ENCODE measurements at regions not wholly inside any gene's neighbourhood (a gene's known extent, or its start where the extent isn't known, plus 50 kb on each side); places are given as distances from the start of the nearest gene placed in this dataset.

DNA sequence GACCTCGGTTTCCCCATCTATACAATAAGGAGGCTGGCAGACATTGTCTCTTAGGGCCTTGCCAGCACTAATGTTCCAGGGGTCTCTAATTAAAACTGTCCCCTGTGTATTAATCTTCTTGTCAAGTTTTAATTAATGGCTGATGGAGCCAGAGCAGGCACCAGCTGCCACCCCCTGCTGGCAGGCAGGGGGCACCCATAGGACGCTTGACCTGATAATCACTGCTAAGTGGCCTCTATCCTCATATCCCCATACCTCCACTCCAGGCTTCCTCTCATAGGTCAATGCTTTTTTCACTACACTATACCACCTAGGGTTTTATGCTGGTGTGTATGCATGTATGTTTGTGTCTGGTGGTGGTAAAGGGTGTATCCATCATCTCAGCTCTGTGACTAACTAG is 89.4 kb downstream of the EFNB1 start:
- DNase-seq, result no peak

DNA sequence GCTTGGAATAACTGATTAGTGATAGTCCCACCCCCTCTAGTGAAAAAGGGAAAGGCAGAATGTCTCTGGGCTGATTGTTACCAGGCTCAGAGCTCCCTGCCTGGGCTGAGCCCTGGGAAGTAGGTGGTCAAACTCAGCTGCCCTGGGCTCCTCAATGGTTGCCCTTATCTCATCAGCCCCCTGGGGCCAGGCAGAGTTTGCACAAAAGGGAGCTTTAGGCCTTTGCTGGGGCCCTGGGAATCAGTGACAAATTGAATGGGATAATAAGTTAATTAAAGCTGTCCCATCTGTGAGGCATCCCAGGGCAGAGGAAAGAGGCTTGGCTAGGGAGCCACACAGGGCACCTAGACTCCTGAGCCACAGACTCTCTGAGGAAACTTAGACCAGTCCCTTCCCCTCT is 89.0 kb downstream of the EFNB1 start:
- DNase-seq, result no peak

DNA sequence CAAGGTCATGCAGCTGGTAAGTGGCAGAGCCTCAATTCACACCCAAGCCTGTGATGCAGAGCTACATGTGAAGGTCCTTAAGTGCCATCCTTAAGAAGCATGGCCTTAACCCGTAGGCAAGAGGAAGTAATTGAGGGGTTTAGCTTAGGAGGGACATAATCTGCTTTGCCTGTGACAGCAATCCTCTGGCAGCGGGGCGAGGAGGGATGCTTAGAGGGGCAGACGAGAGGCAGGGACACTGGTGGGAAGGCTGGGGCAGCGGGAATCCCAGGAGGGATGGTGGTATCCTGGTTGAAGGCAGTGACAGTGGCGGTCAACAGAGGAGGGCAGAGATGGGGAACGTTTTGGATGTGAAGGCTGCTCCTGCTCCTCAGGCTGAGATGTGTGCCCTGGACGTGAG is 88.1 kb downstream of the EFNB1 start:
- DNase-seq, result no peak

DNA sequence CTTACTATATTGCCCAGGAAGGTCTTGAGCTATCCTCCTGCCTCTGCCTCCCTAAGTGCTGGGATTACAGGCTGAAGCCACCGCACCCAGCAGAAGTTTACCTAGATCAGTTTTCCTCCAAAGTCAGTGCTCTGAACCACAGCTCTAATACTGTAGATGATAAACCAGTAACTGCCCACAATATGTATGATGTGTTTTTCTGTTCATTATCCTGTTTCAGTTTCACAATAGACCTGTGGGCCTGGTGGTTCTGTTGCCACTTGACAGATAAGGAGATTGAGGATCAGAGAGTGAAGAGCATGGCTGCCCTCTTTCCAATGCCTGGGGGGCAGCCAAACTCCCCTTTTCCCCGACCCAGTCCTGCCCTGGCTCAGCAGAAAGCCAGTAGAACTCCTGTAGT is 87.0 kb downstream of the EFNB1 start:
- no peak for DNase-seq

DNA sequence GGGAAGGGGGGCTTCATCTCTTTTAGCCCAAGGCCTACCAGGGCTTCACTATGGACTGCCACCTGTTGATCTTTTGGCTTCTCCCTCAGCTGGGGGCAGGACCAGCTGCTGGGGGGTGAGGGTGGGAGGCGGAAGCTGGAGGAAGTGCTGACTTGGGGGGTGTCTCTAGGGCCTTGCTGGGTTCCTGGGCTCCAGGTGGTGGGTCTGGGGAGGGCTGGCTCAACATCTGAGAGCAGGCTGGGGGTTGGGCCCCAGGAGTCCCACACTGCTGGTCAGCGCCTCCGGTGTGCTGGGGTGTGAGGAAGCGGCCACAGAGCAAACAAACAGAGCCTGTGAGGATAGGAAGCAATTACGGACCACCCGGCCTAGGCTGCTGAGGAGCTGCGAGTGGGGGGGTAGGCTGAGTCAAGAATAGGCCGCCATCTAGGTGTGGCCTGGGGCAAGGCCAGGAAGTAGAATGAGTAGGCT is 85.7 kb downstream of the EFNB1 start:
- DNase-seq, result no peak

DNA sequence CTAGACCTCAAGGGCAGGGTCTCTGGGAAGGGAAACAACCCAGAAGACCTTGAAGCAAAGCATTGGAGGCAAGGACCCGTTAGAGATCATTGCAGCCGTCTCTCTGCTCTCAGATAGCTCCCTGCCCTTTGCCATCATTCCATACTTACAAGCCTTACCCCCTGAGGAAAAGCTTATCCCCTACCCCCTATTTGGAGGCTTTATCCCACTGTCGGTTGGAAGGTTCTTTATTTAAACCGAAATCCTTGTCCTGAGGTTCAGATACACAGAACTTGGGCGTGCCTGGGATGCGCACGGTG is 84.4 kb downstream of the EFNB1 start:
- DNase-seq, result no peak

DNA sequence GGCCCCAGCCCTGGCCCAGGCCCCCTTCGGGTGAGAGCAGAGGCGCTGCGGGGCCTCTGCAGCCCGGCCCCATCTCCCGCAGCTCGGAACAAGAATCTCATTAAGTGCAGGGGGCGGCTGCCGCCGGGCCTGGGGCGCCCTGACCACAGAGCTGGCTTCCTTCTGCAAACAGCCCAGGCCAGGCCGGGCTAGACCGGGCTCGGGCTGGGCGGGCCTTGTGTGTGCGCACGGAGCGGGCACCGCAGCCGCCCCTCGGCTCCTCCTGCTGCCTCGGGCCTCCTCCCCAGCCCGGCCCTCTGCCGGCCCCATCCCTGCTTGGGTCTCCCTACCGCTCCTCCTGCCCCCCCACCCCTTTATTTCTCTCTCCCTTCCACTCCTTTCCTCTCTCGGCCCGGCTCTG is 83.3 kb downstream of the EFNB1 start:
- no peak for DNase-seq

DNA sequence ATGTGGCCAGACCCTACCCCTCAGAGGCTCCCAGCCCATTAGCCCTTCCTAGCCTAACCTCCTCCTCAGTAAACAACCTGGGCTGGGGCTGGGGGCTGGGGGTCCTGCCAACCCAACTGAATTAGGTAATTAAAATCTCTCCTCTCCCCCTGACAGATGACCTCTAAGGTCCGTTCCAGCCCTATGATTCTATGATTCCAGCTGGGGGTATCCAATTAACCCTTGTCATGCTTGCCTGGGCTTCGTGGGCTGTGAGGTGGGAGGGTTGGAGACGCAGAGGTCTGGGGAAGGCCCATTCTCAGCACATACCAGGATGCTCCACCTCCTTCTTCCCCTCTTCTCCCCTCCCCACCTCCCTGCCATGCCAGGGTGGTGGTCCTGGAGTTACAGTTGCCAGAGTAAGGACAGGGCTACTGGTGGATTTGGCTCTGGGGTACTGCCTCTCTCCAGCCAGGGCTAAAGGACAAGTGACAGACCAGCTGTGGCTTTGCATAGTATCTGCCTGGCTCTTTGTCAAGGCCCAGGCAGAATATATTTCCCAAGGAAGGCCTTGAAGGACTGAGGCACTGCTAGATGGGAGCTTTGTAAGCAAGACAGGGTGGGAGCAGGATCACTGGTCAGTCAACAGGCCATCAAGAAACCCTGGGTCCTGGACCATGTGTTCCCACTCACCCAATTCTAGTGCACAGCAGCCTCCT is 82.1 kb downstream of the EFNB1 start:
- DNase-seq, result no peak

DNA sequence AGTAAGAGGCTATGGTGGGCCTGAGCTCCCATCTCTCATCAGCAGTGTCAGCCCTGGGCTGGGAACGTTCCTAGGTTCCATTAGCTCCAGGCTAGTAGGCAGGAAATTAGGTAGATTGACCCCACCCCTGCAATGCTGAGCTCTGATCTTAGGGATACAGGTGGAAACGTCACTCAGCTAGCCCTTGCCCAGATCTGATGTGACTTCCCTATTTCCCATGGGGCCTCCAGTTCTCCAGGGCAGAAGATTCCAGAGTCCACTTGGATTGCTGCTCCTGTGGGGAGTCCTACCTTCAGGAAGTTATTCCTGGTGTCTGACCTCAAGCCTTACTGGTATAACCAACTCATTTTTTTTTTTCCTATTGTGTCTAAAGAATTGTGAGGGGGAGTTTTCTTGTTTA is 81.1 kb downstream of the EFNB1 start:
- DNase-seq, result no peak

DNA sequence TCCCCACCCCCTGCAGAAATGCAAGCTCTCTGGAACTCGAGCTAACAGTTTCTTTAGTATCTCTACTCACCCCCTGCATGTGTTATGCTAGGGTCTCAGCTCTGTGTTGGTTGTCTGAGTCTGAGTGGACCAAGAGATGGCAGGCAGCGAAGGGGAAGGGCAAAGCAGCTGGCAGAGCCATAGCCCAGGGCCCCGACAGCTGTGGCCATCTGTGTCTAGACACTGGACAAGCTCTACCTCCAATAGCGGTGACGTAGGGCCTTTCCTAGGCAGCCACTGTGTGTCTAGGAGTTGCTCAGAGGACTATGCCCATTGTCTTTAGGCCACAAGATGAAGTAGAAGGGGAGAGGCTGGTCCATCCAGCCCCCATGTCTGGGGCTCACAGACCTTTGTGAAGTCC is 79.2 kb downstream of the EFNB1 start:
- DNase-seq, result no peak

DNA sequence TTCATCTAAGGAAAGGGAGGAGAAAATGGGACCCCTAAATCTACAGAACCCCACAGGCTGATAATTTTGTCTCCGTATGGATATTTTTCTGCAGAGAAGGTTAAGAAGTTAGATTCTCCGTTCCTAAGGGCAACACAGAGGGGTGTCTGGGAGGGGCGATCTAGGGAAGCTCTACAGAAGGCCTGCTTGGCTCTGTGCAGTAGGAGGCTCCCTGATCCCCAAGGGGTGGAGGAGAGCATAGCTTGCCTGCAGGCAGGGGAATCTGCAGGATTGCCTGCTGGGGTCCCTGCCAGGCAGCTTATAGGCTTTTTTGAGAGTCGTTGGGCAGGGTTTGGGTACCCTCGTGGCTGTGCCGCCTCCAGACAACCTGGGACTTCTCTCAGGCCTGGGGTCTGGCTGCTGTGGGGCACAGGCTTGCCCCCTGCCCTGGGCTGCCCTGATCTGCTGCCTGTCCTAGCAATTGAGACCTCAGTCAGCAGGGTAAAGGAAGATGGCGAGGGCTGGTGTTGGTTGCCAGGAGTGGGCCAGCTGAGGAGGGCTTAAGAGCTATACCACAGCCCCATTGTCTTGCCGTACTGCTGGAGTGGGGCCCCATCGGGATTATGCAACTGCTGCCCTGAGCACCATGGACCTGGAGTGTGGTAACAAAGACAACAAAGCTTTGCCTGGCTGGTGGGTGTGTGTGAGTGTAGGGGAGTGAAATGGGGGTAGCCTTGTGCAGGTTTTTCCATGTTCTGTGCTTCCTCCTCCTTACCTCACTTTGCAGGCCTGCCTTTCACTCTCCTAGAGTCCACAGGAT is 74.1 kb downstream of the EFNB1 start:
- no peak for DNase-seq

DNA sequence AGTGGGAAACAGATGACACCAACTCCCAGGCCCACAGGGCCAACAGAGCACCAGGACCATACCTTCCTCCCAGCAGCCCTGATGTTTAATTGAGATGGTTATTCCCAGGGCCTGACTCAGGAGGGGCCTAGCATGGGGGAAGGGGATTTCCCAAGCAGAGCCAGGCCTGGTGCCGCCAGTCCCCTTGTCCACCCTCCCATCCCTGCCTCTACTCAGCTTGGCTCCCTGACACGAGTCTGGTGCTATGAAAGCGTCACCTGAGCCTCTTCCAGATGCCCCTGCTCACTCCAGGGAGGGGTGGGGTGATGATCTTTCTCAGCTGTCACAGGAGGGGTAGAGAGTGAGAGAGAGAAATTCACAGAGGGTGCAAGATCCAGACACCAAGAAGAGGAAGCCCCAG is 72.7 kb downstream of the EFNB1 start:
- no peak for DNase-seq

DNA sequence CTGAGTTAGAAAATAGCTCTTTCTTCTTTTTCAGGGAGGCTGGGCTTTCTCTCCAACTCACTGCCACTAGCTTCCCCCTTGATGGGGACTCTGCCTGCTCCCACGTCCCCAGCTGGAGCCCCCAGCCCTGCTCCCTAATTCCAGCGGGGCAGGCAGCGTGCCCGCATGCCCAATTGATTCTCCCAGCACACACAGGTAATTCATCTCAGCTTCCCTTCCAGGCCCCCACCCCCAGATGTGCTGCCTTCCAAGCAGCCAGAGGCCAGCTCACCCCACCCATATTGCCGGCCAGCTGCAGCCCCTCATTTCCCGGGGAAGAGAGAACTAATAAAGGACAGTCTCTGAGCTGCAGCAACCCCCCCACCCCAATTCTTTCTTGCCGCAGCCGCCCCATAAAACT is 69.8 kb downstream of the EFNB1 start:
- DNase-seq, result no peak

DNA sequence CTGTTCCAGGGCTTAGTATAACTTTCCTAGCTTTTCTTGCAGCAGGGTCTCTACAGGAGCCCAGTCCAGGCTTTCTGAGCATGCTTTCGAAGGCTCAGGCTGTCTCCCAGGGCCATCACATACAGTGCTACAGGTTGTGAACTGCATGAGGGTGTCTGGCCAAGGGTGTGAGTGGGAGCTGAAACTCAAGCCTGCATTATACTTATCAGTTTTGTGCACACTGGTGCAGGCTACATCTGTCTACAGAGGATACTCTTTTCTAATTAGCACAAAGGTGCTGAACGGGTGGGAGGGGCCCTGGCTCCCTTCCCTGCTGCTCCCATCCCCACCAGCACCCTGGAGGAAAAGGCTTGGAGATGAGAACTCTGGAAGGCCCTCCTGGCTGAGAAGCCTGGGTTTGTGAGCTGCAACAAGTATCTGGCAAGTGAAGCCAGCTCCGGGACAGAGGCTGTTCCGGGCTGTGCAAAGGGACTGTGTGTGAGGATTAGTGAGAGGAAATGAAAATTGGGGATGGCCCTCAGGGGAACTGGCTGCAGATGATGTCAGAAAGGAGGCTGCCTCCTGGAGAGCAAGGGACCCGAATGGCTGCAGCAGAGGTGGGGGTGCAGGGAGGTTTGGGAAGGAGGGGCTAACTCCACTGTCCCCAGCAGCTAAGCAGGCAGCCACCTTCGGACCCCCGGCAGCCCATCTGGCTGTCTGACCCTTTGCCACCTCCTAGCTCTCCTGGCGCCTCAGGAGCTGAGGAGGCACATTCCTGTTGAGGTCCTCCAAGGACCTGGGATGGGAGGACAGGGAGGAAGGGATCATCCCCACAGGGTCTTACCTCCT is 68.5 kb downstream of the EFNB1 start:
- no peak for DNase-seq

DNA sequence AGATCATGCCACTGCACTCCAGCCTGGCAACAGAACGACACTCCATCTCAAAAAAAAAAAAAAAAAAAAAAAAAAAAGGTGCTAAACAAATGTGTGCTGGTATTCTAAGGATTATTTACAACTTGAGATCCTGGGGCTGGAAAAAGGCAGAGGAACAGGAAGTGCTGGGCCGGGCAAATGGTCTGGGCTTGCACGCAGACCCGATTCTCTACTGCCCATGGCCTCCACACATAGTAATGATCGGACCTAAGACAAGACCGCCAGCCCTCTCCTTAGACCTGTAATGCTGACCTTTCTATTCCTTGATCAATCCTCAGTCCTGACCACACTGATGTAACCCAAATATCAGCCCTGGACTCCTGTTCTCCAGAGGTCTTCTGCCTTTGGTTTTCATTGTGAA is 67.8 kb downstream of the EFNB1 start:
- DNase-seq, result no peak

DNA sequence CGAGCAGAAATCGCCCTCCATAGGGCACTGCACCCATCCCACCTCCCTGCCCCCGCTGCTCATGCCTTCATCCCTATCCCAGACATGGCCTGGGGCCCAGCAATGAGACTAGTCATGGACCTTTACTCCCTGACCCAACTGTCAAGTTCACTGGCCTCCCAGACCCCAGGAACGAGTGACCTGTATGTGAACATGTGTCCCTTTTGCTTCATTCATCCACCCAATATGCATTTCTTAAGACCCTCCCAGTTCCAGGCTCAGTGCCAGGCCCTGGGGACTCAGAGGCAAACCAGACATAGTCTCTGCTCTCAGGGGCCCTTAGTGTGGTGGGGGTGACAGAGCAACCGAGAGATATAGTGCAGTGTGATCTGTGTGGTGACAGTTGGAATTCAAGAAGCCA is 67.0 kb downstream of the EFNB1 start:
- no peak for DNase-seq

DNA sequence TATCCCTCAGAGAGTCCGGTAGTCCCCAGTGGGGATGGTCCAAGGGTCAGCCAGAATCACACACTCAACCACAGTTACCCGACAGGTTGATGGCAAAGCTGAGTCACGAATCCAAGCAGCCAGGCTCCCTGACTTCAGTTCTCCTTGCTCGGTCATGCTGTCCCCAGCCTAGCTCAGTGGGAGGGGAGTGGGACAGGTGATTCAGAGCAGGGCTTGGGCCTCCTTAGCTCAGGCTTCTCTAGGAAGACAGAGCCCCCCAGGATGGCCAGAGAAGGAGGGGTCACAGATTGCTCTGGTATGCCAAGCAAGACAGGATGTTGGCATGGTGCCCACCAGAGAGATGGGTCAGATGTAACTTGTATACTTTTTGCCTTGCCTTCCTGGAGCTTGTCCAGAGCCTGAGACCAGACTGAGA is 66.5 kb downstream of the EFNB1 start:
- DNase-seq, result no peak

DNA sequence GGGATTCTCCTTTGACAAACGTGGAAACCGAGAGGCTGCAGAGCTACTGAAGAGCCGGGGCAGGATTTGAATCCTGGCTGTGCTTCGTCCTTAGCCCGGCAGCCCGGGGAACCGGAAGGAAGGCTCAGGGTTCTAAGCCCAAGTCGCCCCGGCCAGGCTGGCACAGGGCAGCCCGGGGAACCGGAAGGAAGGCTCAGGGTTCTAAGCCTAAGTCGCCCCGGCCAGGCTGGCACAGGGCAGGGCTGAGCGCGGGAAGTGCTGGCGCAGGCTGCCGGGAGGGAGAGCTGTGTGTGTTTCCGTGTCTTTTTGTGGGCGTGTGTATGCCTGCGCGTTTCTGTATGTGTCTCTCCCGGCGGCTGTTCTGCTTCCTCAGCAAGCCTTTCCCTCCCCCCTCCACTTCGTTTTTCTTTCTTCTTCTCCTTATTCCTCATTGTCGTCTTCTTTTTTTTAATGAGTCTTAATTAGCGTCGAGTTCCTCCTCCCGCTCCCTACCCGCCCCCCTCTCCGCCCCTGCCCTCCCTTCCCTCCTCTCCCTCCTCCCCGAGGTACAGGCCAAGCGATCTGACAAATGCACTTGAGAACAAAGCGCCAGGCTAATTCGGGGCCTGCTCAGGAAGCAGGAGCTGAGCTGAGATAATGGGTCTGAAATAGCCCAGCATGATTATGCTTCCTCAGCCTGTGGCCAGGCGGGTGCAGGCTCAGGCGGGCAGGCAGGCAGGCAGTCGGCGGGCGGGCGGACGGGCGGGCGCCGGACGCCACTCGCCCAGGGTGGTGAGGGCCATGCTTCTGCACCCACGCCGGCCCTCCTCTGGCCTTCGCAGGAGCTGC is 65.9 kb downstream of the EFNB1 start:
- no peak for DNase-seq

DNA sequence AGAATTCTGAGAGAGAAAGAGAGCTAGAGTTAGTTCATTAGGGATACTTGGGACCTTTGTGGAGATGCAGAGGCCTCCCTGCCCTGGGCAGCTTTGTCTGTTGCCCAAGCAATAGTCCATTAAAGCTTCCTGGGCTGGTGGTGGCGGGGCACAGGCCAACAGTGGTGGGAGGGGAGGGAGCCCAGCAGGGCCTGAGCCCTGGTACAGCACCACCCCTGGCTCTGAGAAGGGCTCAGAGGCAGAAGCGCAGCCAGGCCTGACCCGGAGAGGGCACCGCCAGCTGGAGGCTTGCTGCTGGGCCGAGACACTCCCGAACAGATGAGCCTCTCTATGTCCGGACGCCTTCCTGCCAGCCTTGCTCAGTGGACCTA is 65.3 kb downstream of the EFNB1 start:
- DNase-seq, result no peak

DNA sequence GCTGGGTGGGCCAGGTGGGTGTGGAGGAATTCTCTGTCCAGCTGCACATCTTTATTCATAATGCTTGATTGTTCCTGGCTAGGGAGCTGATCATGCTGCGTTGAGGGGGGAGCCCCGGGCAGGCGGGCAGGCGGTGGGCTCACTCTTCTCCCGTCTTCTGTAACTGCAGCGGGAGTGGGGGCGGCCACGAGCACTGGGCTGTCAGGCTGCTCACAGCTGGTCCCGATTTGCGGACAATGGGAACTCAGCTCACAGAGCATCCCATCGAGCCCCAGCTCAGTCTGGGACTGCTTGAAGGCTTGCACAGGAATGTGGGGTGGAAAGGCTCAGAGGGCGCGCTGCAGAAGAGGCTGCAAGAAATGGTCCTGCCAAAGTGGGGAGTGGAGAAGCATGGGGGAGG is 63.8 kb downstream of the EFNB1 start:
- no peak for DNase-seq

DNA sequence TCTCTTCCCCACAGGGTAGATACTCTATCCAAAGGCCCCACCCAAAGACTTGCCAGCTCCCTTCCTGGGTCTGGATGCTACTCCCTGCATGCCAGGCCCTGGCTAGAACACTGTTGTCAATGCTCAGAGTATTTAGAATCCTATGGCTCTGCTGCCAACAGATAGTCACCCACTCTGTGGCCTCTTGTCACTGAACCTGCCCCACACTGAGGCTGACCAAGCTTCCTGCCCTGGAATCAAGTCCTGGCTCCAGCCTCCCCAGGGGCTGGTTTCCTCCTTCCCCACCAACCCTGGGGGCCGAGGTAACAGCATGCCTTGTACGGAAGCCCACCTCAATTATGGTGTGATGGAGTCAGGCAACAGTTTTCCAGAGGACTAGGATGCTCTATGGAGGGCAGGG is 63.3 kb downstream of the EFNB1 start:
- no peak for DNase-seq
